SK-N-SH (cell line): ENCODE measurements at regions not wholly inside any gene's neighbourhood (a gene's known extent, or its start where the extent isn't known, plus 50 kb on each side); places are given as distances from the start of the nearest gene placed in this dataset.

Source experiments
- CTCF ChIA-PET: fragments of 300-600, 350-600 bp; formaldehyde crosslinking; extraction: SDS; loops from one replicate; lab custom pipeline; 2021; lab: Yijun Ruan, JAX
- POLR2A ChIA-PET: fragments of 350-600 bp; sonication (Branson Sonifier 250); formaldehyde crosslinking; extraction: SDS; loops from one replicate; lab custom pipeline; 2020; ENCODE audit warnings: antibody characterized with exemption, inconsistent platforms; lab: Yijun Ruan, JAX
- DNase-seq: peaks from one replicate; pipeline ENCODE4 v3.0.0; 2012
- H2AFZ ChIP-seq: fragments of 200-600 bp; sonication (generic); 2 replicates; pipeline ENCODE4 v1.8.1; 2016; ENCODE audit warnings: antibody characterized with exemption, mild to moderate bottlenecking, low read depth
- H3F3A ChIP-seq: fragments of 200-600 bp; sonication (generic); replicated peaks from 2 replicates; pipeline ENCODE3; 2016; ENCODE audit warnings: antibody characterized with exemption, mild to moderate bottlenecking; ENCODE audit not compliant: insufficient read depth
- H3K27ac ChIP-seq, 2 experiments: fragments of 200-500 bp in 1 of 2; fragments of 200-600 bp in 1 of 2; sonication (Bioruptor generic) in 1 of 2; sonication (generic), shearing (Covaris generic) in 1 of 2; 2 replicates each; pipeline versions ENCODE4 v1.5.1 to v1.6.1; 2014 to 2016; ENCODE audit warnings: low read depth in 2 of 2, inconsistent platforms in 1 of 2, low read length in 1 of 2, mild to moderate bottlenecking in 1 of 2, mixed read lengths in 1 of 2
- H3K27me3 ChIP-seq: fragments of 200-600 bp; sonication (generic), shearing (Covaris generic); 2 replicates; pipeline ENCODE4 v1.6.1; 2016; ENCODE audit warnings: mixed run types; ENCODE audit not compliant: insufficient read depth
- H3K36me3 ChIP-seq, 2 experiments: fragments of 200-500 bp in 1 of 2; fragments of 200-600 bp in 1 of 2; sonication (Bioruptor generic) in 1 of 2; sonication (generic) in 1 of 2; replicated peaks in 1 of 2; 2 replicates each; pipeline versions ENCODE3 to v1.5.1; 2014 to 2016; ENCODE audit warnings: low read length in 1 of 2, mild to moderate bottlenecking in 1 of 2; ENCODE audit not compliant: insufficient read depth in 2 of 2, control insufficient read depth in 1 of 2
- H3K4me1 ChIP-seq, 2 experiments: fragments of 200-500 bp in 1 of 2; fragments of 200-600 bp in 1 of 2; sonication (Bioruptor generic) in 1 of 2; sonication (generic), shearing (Covaris generic) in 1 of 2; 2 replicates each; pipeline versions ENCODE4 v1.5.1 to v1.6.1; 2014 to 2016; ENCODE audit warnings: low read depth in 1 of 2, low read length in 1 of 2, mixed run types in 1 of 2; ENCODE audit not compliant: insufficient read depth in 2 of 2, control insufficient read depth in 1 of 2
- H3K4me2 ChIP-seq: fragments of 200-600 bp; sonication (generic), shearing (Covaris generic); 2 replicates; pipeline ENCODE4 v1.6.1; 2017; ENCODE audit warnings: mixed run types
- H3K4me3 ChIP-seq, 2 experiments: fragments of 200-500 bp in 1 of 2; fragments of 200-600 bp in 1 of 2; sonication (Bioruptor generic) in 1 of 2; sonication (generic), shearing (Covaris generic) in 1 of 2; 2 replicates each; pipeline versions ENCODE4 v1.5.1 to v1.8.1; 2014 to 2016; ENCODE audit warnings: low read depth in 2 of 2, inconsistent platforms in 1 of 2, low read length in 1 of 2, mild to moderate bottlenecking in 1 of 2, mixed read lengths in 1 of 2, moderate library complexity in 1 of 2
- H3K79me2 ChIP-seq: fragments of 200-600 bp; sonication (generic); 2 replicates; pipeline ENCODE4 v1.8.1; 2017; ENCODE audit warnings: mild to moderate bottlenecking; ENCODE audit not compliant: insufficient read depth
- H3K9ac ChIP-seq: fragments of 200-600 bp; sonication (generic); 2 replicates; pipeline ENCODE4 v1.6.1; 2017; ENCODE audit warnings: mixed run types
- H3K9me2 ChIP-seq: fragments of 200-600 bp; sonication (generic); 2 replicates; pipeline ENCODE4 v1.6.1; 2017; ENCODE audit warnings: mixed run types
- H3K9me3 ChIP-seq: fragments of 200-600 bp; sonication (generic); 2 replicates; pipeline ENCODE4 v1.6.1; 2017; ENCODE audit warnings: mixed run types, mild to moderate bottlenecking, moderate library complexity
- H4K20me1 ChIP-seq: fragments of 200-600 bp; sonication (generic); 2 replicates; pipeline ENCODE4 v1.6.1; 2017; ENCODE audit warnings: mild to moderate bottlenecking, mixed run types; ENCODE audit not compliant: insufficient read depth
- CHD2 ChIP-seq: fragments of 150-350 bp; IDR thresholded peaks from 2 replicates; pipeline ENCODE4 v1.6.1; 2018; ENCODE audit warnings: low read length; ENCODE audit not compliant: partially characterized antibody
- CTCF ChIP-seq: fragments of 200-600 bp; sonication (generic); IDR thresholded peaks from 2 replicates; pipeline ENCODE4 v1.6.1; 2017; ENCODE audit warnings: antibody characterized with exemption, mild to moderate bottlenecking, moderate library complexity
- EP300 ChIP-seq, 2 experiments: IDR thresholded peaks; 2 replicates each; pipeline versions ENCODE4 v1.4.0 to v1.6.1; 2012; ENCODE audit warnings: borderline replicate concordance in 1 of 2, low read depth in 1 of 2, low read length in 1 of 2
- FOSL2 ChIP-seq: IDR thresholded peaks from 2 replicates; pipeline ENCODE4 v1.4.0; 2012; ENCODE audit warnings: low read depth, mild to moderate bottlenecking, moderate library complexity, borderline replicate concordance
- FOXM1 ChIP-seq: IDR thresholded peaks from 2 replicates; pipeline ENCODE4 v1.4.0; 2012; ENCODE audit warnings: low read depth, mild to moderate bottlenecking
- IRF3 ChIP-seq: fragments of 150-350 bp; IDR thresholded peaks from 2 replicates; pipeline ENCODE4 v1.6.1; 2016; ENCODE audit warnings: mild to moderate bottlenecking, low read depth, low read length
- MEF2A ChIP-seq: IDR thresholded peaks from 2 replicates; pipeline ENCODE4 v1.4.0; 2012; ENCODE audit warnings: low read depth, borderline replicate concordance
- NFIC ChIP-seq: IDR thresholded peaks from 2 replicates; pipeline ENCODE4 v1.4.0; 2012; ENCODE audit warnings: borderline replicate concordance
- NRF1 ChIP-seq: IDR thresholded peaks from 2 replicates; pipeline ENCODE4 v1.6.1; 2012; ENCODE audit warnings: low read depth, mild to moderate bottlenecking, low read length
- RAD21 ChIP-seq: IDR thresholded peaks from 2 replicates; pipeline ENCODE4 v1.6.1; 2012; ENCODE audit warnings: mild to moderate bottlenecking, low read length
- REST ChIP-seq: IDR thresholded peaks from 2 replicates; pipeline ENCODE4 v1.6.1; 2012; ENCODE audit warnings: mild to moderate bottlenecking, low read depth, low read length, moderate library complexity
- RFX5 ChIP-seq: IDR thresholded peaks from 2 replicates; pipeline ENCODE4 v1.6.1; 2012; ENCODE audit warnings: mild to moderate bottlenecking, improper control_type of control experiment, low read length
- RXRA ChIP-seq: IDR thresholded peaks from 2 replicates; pipeline ENCODE4 v1.4.0; 2012; ENCODE audit warnings: low read depth, mild to moderate bottlenecking, borderline replicate concordance
- SIN3A ChIP-seq: IDR thresholded peaks from 2 replicates; pipeline ENCODE4 v1.6.1; 2012; ENCODE audit warnings: low read depth, mild to moderate bottlenecking, low read length, moderate library complexity, borderline replicate concordance
- SMC3 ChIP-seq: IDR thresholded peaks from 2 replicates; pipeline ENCODE4 v1.6.1; 2012; ENCODE audit warnings: low read depth, low read length, improper control_type of control experiment
- TAF1 ChIP-seq: IDR thresholded peaks from 2 replicates; pipeline ENCODE4 v1.6.1; 2012; ENCODE audit warnings: low read depth, mild to moderate bottlenecking, low read length, moderate library complexity, borderline replicate concordance
- TCF12 ChIP-seq: IDR thresholded peaks from 2 replicates; pipeline ENCODE4 v1.4.0; 2012
- TEAD4 ChIP-seq: IDR thresholded peaks from 2 replicates; pipeline ENCODE4 v1.4.0; 2012; ENCODE audit warnings: mild to moderate bottlenecking, borderline replicate concordance; ENCODE audit not compliant: insufficient read depth
- USF1 ChIP-seq: IDR thresholded peaks from 2 replicates; pipeline ENCODE4 v1.4.0; 2012; ENCODE audit warnings: low read depth, borderline replicate concordance
- ZBTB33 ChIP-seq: IDR thresholded peaks from 2 replicates; pipeline ENCODE4 v1.4.0; 2012; ENCODE audit warnings: low read depth, borderline replicate concordance
- WGBS: methylation state at CpG from one replicate; pipeline ENCODE4 v1.1.6; 2017; ENCODE audit warnings: low lambda C conversion rate; 5-methylcytosine and 5-hydroxymethylcytosine counted together

- TF ChIP-seq CTCF (no peak), SMC3 (no peak), FOXM1 (no peak), NFIC (no peak), RAD21 (no peak), TEAD4 (no peak), USF1 (no peak)
- TF ChIP-seq, all 33 proteins: peak for 0
Measured at GRCh38 chr13:109403012-109403421, 383.4 kb downstream of the IRS2 start (continued).

- no peaks in the 10 kb centered on the region for H3K9me2 ChIP-seq
- no peaks in the 10 kb centered on the region for H3K9me3 ChIP-seq
- ChIA-PET POLR2A (interaction anchor here (1.3 kb wide), 1 partner anchor 11 kb away, joined by 4 read pairs; no protein-coding TSS in a partner anchor), CTCF (no interaction called here)
- no peak for DNase-seq
- 77% methylated on average over 5 of the region's 6 CpGs for WGBS
- H3K4me2 ChIP-seq, result no peak overlapping the region
- H3K4me3 ChIP-seq, result no peak overlapping the region
- no peak overlapping the region for H3K9ac ChIP-seq
- H3K36me3 ChIP-seq, result no peaks in the 10 kb centered on the region
- no peaks in the 10 kb centered on the region for H3K79me2 ChIP-seq
- H3K27ac ChIP-seq, result no peak overlapping the region
- H2AFZ ChIP-seq, result no peak overlapping the region
- no peaks in the 10 kb centered on the region for H3K27me3 ChIP-seq
- H3F3A ChIP-seq, result no peaks in the 10 kb centered on the region
- H4K20me1 ChIP-seq, result no peaks in the 10 kb centered on the region
- H3K4me1 ChIP-seq, result peaks cover 0 to 17% of the 10 kb centered on the region in 2 experiments; a peak in 2 of 4 replicates
- TF ChIP-seq FOXM1, result no peak
- no peak for TF ChIP-seq ZBTB33
- TF ChIP-seq EP300 (IDR thresholded peaks at IDR 0.05; ENCODE audit: borderline replicate concordance in 1 of 2, low read depth in 1 of 2, low read length in 1 of 2), result no peak
- no peak for TF ChIP-seq SIN3A
- no peak for TF ChIP-seq CHD2
- no peak for TF ChIP-seq RFX5
- no peak for TF ChIP-seq MEF2A
- no peak for TF ChIP-seq IRF3
- TF ChIP-seq RXRA, result no peak
- no peak for TF ChIP-seq TAF1
- no peak for TF ChIP-seq NRF1
- no peak for TF ChIP-seq SMC3
- no peak for TF ChIP-seq CTCF
- no peak for TF ChIP-seq TCF12
- TF ChIP-seq FOSL2, result no peak
- TF ChIP-seq REST, result no peak
Measured at GRCh38 chr13:109401891-109402290, 384.5 kb downstream of the IRS2 start.
